Prostate gland (tissue), 2 donors: ENCODE measurements at regions not wholly inside any gene's neighbourhood (a gene's known extent, or its start where the extent isn't known, plus 50 kb on each side); places are given as distances from the start of the nearest gene placed in this dataset.

Experiments used
- CTCF ChIP-seq, 4 experiments: fragments of 200-600 bp in 2 of 4; fragments of 450-650 bp in 2 of 4; sonication (generic) in 2 of 4; IDR thresholded peaks; 1 replicate in 3 of 4; 2 replicates in 1 of 4; pipeline ENCODE4 v1.5.1; 2016 to 2019; ENCODE audit warnings: antibody characterized with exemption in 4 of 4, mild to moderate bottlenecking in 2 of 4, moderate library complexity in 2 of 4
- POLR2AphosphoS5 ChIP-seq: sonication (generic); formaldehyde crosslinking; IDR thresholded peaks from one replicate; pipeline ENCODE4 v1.6.1; 2017; ENCODE audit warnings: antibody characterized with exemption

GRCh38 chr20:48098866-48099265 is 313.6 kb upstream of the SULF2 start:
- TF ChIP-seq CTCF (IDR thresholded peaks at IDR 0.05) (no peak), POLR2AphosphoS5 (no peak)
